HG03135 (cell line): ENCODE measurements at regions not wholly inside any gene's neighbourhood (a gene's known extent, or its start where the extent isn't known, plus 50 kb on each side); places are given as distances from the start of the nearest gene placed in this dataset.

Experiments used
- ATAC-seq: cut with Tn5 transposase; IDR thresholded peaks from one replicate; pipeline ENCODE4 v1.9.1; 2021; ENCODE audit warnings: mild to moderate bottlenecking, moderate library complexity; ENCODE audit not compliant: unreplicated experiment

- ATAC-seq: peak; percentile 67
Observed at GRCh38 chr12:66066137-66066928, 64.2 kb downstream of the LLPH start.

- no peak for ATAC-seq
Observed at GRCh38 chr12:66065641-66066136, 64.9 kb downstream of the LLPH start.

DNA sequence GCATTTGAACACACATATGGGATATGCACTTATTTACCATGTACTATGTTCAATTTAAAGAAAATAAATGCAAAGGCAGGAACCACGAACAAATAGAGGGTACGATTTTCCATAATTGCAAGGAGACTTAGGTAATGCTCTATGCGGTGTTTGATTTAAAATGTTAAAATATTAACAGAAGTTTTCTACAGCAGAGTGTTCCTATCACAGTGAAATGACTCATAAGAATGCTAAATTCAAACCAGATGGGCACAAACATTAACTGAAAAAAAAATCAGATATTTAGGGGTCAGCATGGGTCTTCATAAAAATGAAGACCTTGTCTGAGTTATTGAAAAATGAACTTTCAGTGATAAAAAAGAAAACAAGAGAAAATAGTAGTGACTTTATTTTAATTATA lies 65.4 kb downstream of the LLPH start:
- ATAC-seq: no peak

- no peak for ATAC-seq
Observed at GRCh38 chr12:66063916-66064315, 66.6 kb downstream of the LLPH start.

DNA sequence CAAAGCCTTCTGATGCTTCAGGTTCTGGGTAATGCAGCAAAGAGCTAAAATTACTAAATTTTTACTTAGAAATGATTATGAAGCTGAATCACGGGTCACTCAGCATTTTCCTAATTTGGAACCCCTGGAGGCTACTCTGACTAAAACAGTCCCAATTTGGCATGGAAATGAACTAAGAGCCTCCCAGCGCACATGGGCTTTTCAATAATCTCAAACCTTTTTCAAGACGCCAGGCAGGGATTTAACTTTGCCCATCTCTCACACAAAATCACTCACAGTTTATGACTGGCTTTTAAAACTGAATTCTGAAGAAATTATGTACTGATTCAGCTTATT lies 68.3 kb downstream of the LLPH start:
- ATAC-seq: no peak

- no peak for ATAC-seq
Observed at GRCh38 chr12:66061557-66062289, 68.8 kb downstream of the LLPH start.

- no peak for ATAC-seq
Observed at GRCh38 chr12:66061076-66061475, 69.5 kb downstream of the LLPH start.

DNA sequence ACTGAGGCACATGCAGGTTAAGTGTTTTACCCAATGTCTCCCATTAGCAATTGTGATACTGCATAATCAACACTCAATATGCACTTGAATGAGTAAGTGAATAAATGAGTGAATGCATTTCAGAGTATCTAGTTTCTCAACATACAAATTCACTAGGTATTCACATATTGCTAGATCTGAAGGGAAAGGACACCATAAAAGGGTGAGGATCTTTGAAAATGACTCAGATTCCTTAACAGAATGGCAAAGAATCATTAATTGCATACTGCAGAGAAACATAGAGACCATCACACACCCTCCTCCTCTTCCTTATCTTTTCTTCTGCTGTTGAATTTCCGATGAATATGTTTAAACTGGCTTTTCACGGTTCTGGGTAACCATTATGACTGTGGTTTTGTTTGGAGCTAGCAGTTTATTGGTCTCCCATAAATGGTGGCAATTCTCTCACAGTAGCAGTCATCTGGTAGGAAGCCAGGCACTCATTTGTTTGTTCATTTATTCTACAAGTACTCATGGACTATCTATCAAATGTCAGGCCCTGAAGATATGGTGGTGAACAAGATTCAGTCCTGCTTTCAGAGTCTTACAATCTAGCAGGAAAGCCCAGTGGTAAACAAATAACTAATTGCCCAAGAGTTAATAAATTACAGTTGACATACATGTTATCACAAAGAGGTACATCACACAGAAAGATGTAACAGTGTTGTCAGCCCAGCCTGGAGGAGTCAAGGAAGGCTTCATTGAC lies 70.2 kb downstream of the LLPH start:
- no peak for ATAC-seq

DNA sequence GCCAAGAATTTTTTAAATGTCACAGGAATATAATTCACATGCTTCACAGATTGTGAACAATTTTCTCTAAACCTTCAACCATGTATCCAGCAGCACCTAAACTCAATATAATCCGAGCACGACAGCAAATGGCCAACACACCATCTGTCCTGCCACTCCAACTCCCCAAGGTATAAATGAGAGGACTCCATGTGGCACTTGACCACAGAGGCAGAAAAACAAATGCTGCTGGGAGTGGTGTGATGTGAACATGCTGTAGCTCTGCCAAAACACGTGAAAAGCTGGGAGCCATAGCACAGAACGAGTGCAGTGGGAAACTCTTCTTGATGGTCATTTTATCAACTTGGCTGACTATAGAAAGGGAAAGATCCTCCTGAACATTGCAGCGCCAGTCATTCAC lies 70.9 kb downstream of the LLPH start:
- no peak for ATAC-seq

DNA sequence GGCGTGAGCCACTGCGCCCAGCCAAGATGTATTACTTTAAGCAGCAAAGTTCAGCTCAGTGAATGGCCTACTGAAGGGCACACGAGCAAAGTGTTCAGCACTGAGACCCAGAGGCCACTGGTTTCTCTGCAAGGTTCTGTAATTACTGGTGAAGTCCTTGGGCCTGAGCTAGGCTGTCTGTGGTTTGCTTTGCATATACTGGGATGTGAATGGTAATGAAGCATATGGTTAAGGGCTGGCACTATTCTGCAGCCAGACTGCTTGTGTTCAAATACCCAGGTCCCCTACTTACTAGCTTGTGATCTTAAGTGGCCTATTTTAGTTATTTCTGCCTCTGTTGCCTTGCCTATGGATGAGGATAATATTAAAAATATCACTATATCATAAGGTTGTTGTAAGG lies 72.0 kb downstream of the LLPH start:
- ATAC-seq: no peak

- no peak for ATAC-seq
Observed at GRCh38 chr12:66055837-66056319, 74.7 kb downstream of the LLPH start.

- ATAC-seq: no peak
Observed at GRCh38 chr12:66052988-66053615, 77.4 kb downstream of the LLPH start.

DNA sequence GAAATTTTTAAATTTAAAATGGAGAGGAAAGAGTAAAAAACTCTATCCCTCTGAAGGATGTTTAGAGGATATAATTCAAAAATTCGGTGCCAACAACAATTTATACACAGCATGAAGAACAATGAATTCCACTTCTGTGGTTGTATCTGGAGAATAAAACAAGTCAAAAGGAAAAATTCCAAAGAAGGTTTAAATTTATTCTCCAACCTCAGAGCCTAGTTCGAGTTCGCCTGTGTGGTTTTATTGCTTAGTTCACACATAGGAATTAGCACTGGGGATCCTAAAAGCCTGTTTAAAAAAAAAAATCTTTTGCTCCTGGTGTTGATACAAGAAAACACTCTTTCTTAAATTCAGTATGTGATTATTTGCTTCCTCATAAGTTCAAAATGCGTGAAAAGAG lies 79.2 kb downstream of the LLPH start:
- no peak for ATAC-seq

DNA sequence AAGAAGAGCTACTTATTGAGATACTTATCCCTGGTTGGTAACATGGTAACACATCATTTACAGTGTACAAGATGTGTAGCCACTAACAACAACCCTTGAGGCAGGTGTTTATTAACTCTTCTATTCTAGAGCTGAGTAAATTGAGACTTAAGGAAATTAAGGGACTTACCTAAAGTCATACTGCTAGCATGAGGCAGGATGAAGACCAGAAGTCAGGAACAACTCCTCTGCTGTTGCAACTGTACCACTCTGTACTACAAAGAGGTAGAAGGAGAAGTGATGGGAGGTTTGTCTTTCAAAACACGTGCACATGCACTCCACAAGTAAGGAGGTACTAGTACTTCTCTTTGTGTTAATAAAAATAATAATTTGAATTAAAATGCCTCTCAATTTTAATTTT lies 79.9 kb downstream of the LLPH start:
- peak; percentile 48 for ATAC-seq

DNA sequence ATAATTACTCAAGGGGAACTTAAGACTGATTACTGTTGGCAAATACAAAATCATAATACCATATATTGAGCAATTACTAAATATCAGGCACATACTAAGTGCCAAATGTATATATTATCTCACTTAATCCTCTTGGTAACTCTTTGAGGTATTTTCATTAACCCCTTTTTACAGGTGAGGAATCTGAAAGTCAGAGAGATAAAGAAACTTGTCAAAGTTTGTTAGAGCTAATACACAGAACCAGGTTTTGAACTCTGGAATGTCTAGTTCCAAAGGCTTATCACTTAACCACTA lies 80.3 kb downstream of the LLPH start:
- no peak for ATAC-seq

GRCh38 chr12:66049538-66050282 lies 80.8 kb downstream of the LLPH start:
- no peak for ATAC-seq

- no peak for ATAC-seq
Observed at GRCh38 chr12:66048835-66049537, 81.6 kb downstream of the LLPH start.

DNA sequence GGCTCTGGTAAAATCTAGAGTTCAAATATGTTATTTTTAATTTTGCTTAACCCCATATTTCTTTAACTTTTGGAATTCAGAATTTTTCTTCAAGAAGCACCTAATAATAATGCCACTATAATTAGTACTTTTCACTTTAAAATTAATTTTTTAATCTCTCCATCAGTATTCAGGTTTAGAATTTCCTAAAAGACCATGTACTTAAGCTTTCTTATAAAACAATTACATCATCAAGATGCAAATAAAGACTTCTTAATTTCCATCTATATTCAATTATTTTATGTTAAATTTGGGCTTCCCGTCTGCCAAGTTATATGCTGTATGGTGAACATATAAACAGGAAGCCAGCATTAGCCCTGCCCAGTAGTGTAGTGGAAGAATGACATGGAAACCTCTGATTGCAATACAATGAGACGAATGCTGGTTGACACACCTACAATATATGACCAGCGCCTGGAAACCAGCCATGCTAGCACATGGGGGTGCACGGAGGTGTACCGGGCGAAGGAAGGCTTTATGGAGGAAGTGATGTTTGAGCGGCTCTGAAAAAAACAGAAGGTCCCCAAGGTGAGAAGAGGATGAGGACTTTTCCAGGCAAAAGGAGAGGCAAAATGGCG lies 82.2 kb downstream of the LLPH start:
- ATAC-seq: no peak

GRCh38 chr12:66047411-66048021 lies 83.0 kb downstream of the LLPH start:
- ATAC-seq: peak; percentile 89
